Psoas muscle (tissue), 7 donors: ENCODE measurements at regions not wholly inside any gene's neighbourhood (a gene's known extent, or its start where the extent isn't known, plus 50 kb on each side); places are given as distances from the start of the nearest gene placed in this dataset.

Experiments
- ATAC-seq, 4 donors: fragments of 200-7000 bp; cut with Tn5 transposase; one replicate each; pipeline ENCODE4 v1.9.1; 2020; ENCODE audit warnings: moderate library complexity in 3 of 4, mild to moderate bottlenecking in 2 of 4
- DNase-seq, 2 donors: peaks; one replicate each; pipeline ENCODE4 v3.0.0-alpha.2; 2020
- H3K27ac ChIP-seq: fragments of 200-600 bp; one replicate; pipeline ENCODE4 v1.8.0; 2022
- H3K27me3 ChIP-seq, 3 donors: fragments of 200-600 bp in 1 of 3; one replicate each; pipeline versions ENCODE4 v1.6.1 to v1.8.0; 2013 to 2022; ENCODE audit warnings: low read length in 2 of 3, mild to moderate bottlenecking in 2 of 3, moderate library complexity in 1 of 3; ENCODE audit not compliant: insufficient read depth in 3 of 3
- H3K36me3 ChIP-seq, 2 donors: fragments of 200-600 bp in 1 of 2; one replicate each; pipeline versions ENCODE4 v1.6.1 to v1.8.0; 2013 to 2022; ENCODE audit warnings: low read depth in 1 of 2, mild to moderate bottlenecking in 1 of 2, moderate library complexity in 1 of 2; ENCODE audit not compliant: insufficient read depth in 1 of 2
- H3K4me1 ChIP-seq: fragments of 200-600 bp; one replicate; pipeline ENCODE4 v1.8.0; 2022
- H3K4me3 ChIP-seq: fragments of 200-600 bp; one replicate; pipeline ENCODE4 v1.8.0; 2022; ENCODE audit warnings: mild to moderate bottlenecking
- H3K9me3 ChIP-seq: fragments of 200-600 bp; one replicate; pipeline ENCODE4 v1.8.0; 2022
- CTCF ChIP-seq: fragments of 200-600 bp; IDR thresholded peaks from one replicate; pipeline ENCODE4 v1.8.0; 2022; ENCODE audit warnings: antibody characterized with exemption
- WGBS, 3 donors: extraction: QIAGEN DNeasy Blood & Tissue Kit; methylation state at CpG; one replicate each; pipeline versions ENCODE4 v1.1.6 to v1.1.7; 2013; 5-methylcytosine and 5-hydroxymethylcytosine counted together
- intact Hi-C, 2 donors: fragments of 100-400 bp; cut with DNase I; formaldehyde crosslinking; loops; one replicate each; pipeline versions ENCODE4 v1.11.0 to v1.14.2; 2022
- donor health status: healthy with polysubstance abuse.
- donor health status: DM: no; HTN: no; CAD: no; lungs with moderate emphysema.
- donor health status: Bipolar disorder and iron deficiency.
- donor health status: healthy.
- donor health status: DM: yes; HTN: yes; CAD: no.
- donor health status: DM: no; HTN: no; CAD: no.
- donor health status: DM: yes; HTN: yes; CAD: no.

GRCh38 chr2:36060133-36060532, 295.4 kb upstream of the CRIM1 start:
- ATAC-seq (no peak), DNase-seq (no peak)
- H3K36me3 ChIP-seq, result no peaks in the 10 kb centered on the region
- no peak overlapping the region for H3K4me3 ChIP-seq
- no peaks in the 10 kb centered on the region for H3K27me3 ChIP-seq
- H3K9me3 ChIP-seq, result no peaks in the 10 kb centered on the region
- H3K4me1 ChIP-seq, result no peaks in the 10 kb centered on the region
- no peak overlapping the region for H3K27ac ChIP-seq
- intact Hi-C loops, result no loop called here
- 53 to 59% (median 56%) methylated on average over 4 of the region's 4 CpGs for WGBS, 3 donors
- TF ChIP-seq CTCF, result no peak

- Histone ChIP-seq H3K4me1 (no peaks in the 10 kb centered on the region), H3K36me3 (no peaks in the 10 kb centered on the region), H3K4me3 (no peak overlapping the region), H3K9me3 (no peaks in the 10 kb centered on the region), H3K27me3 (no peaks in the 10 kb centered on the region), H3K27ac (no peak overlapping the region)
- DNase-seq, result no peak
- no peak for ATAC-seq
- intact Hi-C loops, result no loop called here
- TF ChIP-seq CTCF, result no peak
These were observed 295.9 kb upstream of the CRIM1 start for GRCh38 chr2:36059691-36060090.

- H3K9me3 ChIP-seq, result no peaks in the 10 kb centered on the region
- no peak for TF ChIP-seq CTCF
- H3K36me3 ChIP-seq, result no peaks in the 10 kb centered on the region
- H3K27me3 ChIP-seq, result no peaks in the 10 kb centered on the region
- H3K27ac ChIP-seq, result no peak overlapping the region
- DNase-seq, result no peak
- no peak overlapping the region for H3K4me3 ChIP-seq
- H3K4me1 ChIP-seq, result no peaks in the 10 kb centered on the region
- 45 to 92% (median 68%) methylated on average over 2 of the region's 2 CpGs for WGBS, 3 donors
- intact Hi-C loops, result no loop called here
- no peak for ATAC-seq
These were observed 296.6 kb upstream of the CRIM1 start for GRCh38 chr2:36058953-36059352.

- Histone ChIP-seq H3K36me3 (no peaks in the 10 kb centered on the region), H3K4me1 (no peaks in the 10 kb centered on the region), H3K4me3 (no peak overlapping the region), H3K27me3 (no peaks in the 10 kb centered on the region), H3K9me3 (no peaks in the 10 kb centered on the region), H3K27ac (no peak overlapping the region)
- 61 to 68% (median 62%) methylated on average over 3 of the region's 3 CpGs for WGBS, 3 donors
- ATAC-seq (no peak), DNase-seq (no peak)
- TF ChIP-seq CTCF, result no peak
- intact Hi-C loops, result no loop called here
These were observed 297.5 kb upstream of the CRIM1 start for GRCh38 chr2:36058076-36058475.

GRCh38 chr2:36052819-36053218, 302.8 kb upstream of the CRIM1 start:
- DNase-seq (no peak), ATAC-seq (no peak)
- no peak for TF ChIP-seq CTCF
- intact Hi-C loops, result no loop called here
- Histone ChIP-seq H3K9me3 (no peaks in the 10 kb centered on the region), H3K27me3 (no peaks in the 10 kb centered on the region), H3K27ac (no peak overlapping the region), H3K4me3 (no peak overlapping the region), H3K4me1 (no peaks in the 10 kb centered on the region), H3K36me3 (no peaks in the 10 kb centered on the region)
- 72 to 76% (median 73%) methylated on average over 1 of the region's 1 CpG for WGBS, 3 donors
